K562 (cell line): ENCODE measurements at regions not wholly inside any gene's neighbourhood (a gene's known extent, or its start where the extent isn't known, plus 50 kb on each side); places are given as distances from the start of the nearest gene placed in this dataset.

Experiments used
- ATAC-seq: fragments of 200-7000 bp; cut with Tn5 transposase; 3 replicates; pipeline ENCODE4 v1.9.1; 2020; ENCODE audit warnings: moderate library complexity
- BruUV-seq: library from RNA; stranded (reverse); fragments of 400-500 nt; replicated peaks from 2 replicates; lab custom pipeline; 2021; lab: Mats Ljungman, UMichigan
- CTCF ChIA-PET: fragments of 300-600 bp; formaldehyde crosslinking; extraction: SDS; loops from one replicate; lab custom pipeline; 2021; ENCODE audit warnings: low intra/inter-chr PET ratio; lab: Yijun Ruan, JAX
- POLR2A ChIA-PET: fragments of 300-600, 350-650 bp; sonication (Branson Sonifier 250); formaldehyde crosslinking; extraction: SDS; loops from one replicate; lab custom pipeline; 2021; ENCODE audit warnings: antibody characterized with exemption, inconsistent platforms; lab: Yijun Ruan, JAX
- DNase-seq, 4 experiments: peaks; one replicate each; pipeline versions ENCODE4 v3.0.0 to v3.0.0-alpha.2; 2011 to 2018; ENCODE audit warnings: low spot score in 3 of 4, mixed read lengths in 3 of 4; ENCODE audit errors: extremely low read depth in 1 of 4
- FAIRE-seq: peaks from 2 replicates; lab custom pipeline; 2011; peaks lifted over from hg19 to GRCh38; lab: Jason Lieb, UNC
- H2AFZ ChIP-seq: 2 replicates; pipeline ENCODE4 v1.6.0; 2011; ENCODE audit warnings: low read depth, low read length, control low read depth, inconsistent platforms
- H3K27ac ChIP-seq: fragments of 200-600 bp; 3 replicates; pipeline ENCODE4 v1.8.0; 2011; ENCODE audit warnings: low read depth, mild to moderate bottlenecking, control low read depth, inconsistent platforms, low read length, moderate library complexity, mixed read lengths; ENCODE audit errors: extremely low read depth
- H3K27me3 ChIP-seq, 2 experiments: fragments of 300-600 bp in 1 of 2; 2 replicates in 1 of 2; 3 replicates in 1 of 2; pipeline versions ENCODE4 v1.6.0 to v1.8.0; 2011; ENCODE audit warnings: inconsistent platforms in 2 of 2, low read length in 2 of 2, mild to moderate bottlenecking in 1 of 2, mixed read lengths in 1 of 2, moderate library complexity in 1 of 2; ENCODE audit not compliant: control insufficient read depth in 2 of 2, insufficient read depth in 2 of 2
- H3K36me3 ChIP-seq: fragments of 300-600 bp; 3 replicates; pipeline ENCODE4 v1.8.0; 2011; ENCODE audit warnings: mild to moderate bottlenecking, low read length, inconsistent platforms; ENCODE audit not compliant: control insufficient read depth, insufficient read depth
- H3K4me1 ChIP-seq, 2 experiments: fragments of 200-600 bp in 1 of 2; replicated peaks in 1 of 2; 2 replicates in 1 of 2; 3 replicates in 1 of 2; pipeline versions ENCODE4 v1.5.1 to v1.8.0; 2011; ENCODE audit warnings: inconsistent platforms in 2 of 2, low read length in 2 of 2, mild to moderate bottlenecking in 1 of 2, mixed read lengths in 1 of 2, moderate library complexity in 1 of 2; ENCODE audit not compliant: control insufficient read depth in 2 of 2, insufficient read depth in 2 of 2
- H3K4me2 ChIP-seq: 2 replicates; pipeline ENCODE4 v1.6.1; 2011; ENCODE audit warnings: low read length, control low read depth, inconsistent platforms, mixed read lengths; ENCODE audit not compliant: insufficient read depth
- H3K4me3 ChIP-seq: fragments of 200-600 bp; sonication (generic), shearing (Covaris generic); 2 replicates; pipeline ENCODE4 v1.5.1; 2016; ENCODE audit warnings: control low read depth, inconsistent platforms
- H3K79me2 ChIP-seq: fragments of 200-600 bp; 3 replicates; pipeline ENCODE4 v1.8.0; 2011; ENCODE audit warnings: low read length, inconsistent platforms; ENCODE audit not compliant: control insufficient read depth, insufficient read depth
- H3K9ac ChIP-seq, 2 experiments: 2 replicates each; pipeline versions ENCODE4 v1.6.0 to v1.6.1; 2011; ENCODE audit warnings: low read depth in 2 of 2, low read length in 2 of 2, control low read depth in 1 of 2, inconsistent platforms in 1 of 2, mild to moderate bottlenecking in 1 of 2, mixed read lengths in 1 of 2; ENCODE audit not compliant: insufficient read depth in 1 of 2
- H3K9me1 ChIP-seq: one replicate; pipeline ENCODE4 v1.6.0; 2011; ENCODE audit warnings: inconsistent platforms, mild to moderate bottlenecking, low read length, moderate library complexity; ENCODE audit not compliant: control insufficient read depth, insufficient read depth
- H3K9me3 ChIP-seq: replicated peaks from 2 replicates; pipeline ENCODE4 v1.5.1; 2011; ENCODE audit warnings: low read depth, low read length, inconsistent platforms; ENCODE audit not compliant: control insufficient read depth, insufficient read depth
- H4K20me1 ChIP-seq: replicated peaks from 2 replicates; pipeline ENCODE4 v1.6.1; 2011; ENCODE audit warnings: low read length, inconsistent platforms, mixed read lengths; ENCODE audit not compliant: control insufficient read depth, insufficient read depth
- BACH1 ChIP-seq: fragments of 200-800 bp; sonication (Bioruptor generic); IDR thresholded peaks from 2 replicates; pipeline ENCODE4 v1.6.1; 2016; ENCODE audit warnings: missing genetic modification characterization, missing compliant biosample characterization
- BMI1 ChIP-seq: fragments of 150-350 bp; IDR thresholded peaks from 2 replicates; pipeline ENCODE4 v1.6.1; 2014; ENCODE audit warnings: low read length
- CREB5 ChIP-seq: fragments of 250-450 bp; sonication (Bioruptor Pico); IDR thresholded peaks from 2 replicates; pipeline ENCODE4 v1.5.0; 2020; ENCODE audit warnings: mild to moderate bottlenecking
- DEAF1 ChIP-seq: fragments of 450-650 bp; formaldehyde crosslinking; IDR thresholded peaks from 2 replicates; pipeline ENCODE4 v1.4.0; 2020; ENCODE audit warnings: mild to moderate bottlenecking, moderate library complexity
- ILK ChIP-seq: fragments of 450-650 bp; IDR thresholded peaks from 2 replicates; pipeline ENCODE4 v1.6.1; 2016; ENCODE audit warnings: missing genetic modification characterization, low read depth, mild to moderate bottlenecking, missing compliant biosample characterization, moderate library complexity, borderline replicate concordance
- MNT ChIP-seq, 2 experiments: fragments of 450-650 bp; conservative IDR thresholded peaks; 2 replicates each; pipeline ENCODE4 v1.6.1; 2017; ENCODE audit warnings: mild to moderate bottlenecking in 2 of 2, moderate library complexity in 2 of 2
- MXD1 ChIP-seq: fragments of 250-450 bp; sonication (Bioruptor Pico); IDR thresholded peaks from 2 replicates; pipeline ENCODE4 v1.8.0; 2021; ENCODE audit warnings: borderline replicate concordance, mild to moderate bottlenecking, moderate library complexity; ENCODE audit not compliant: poor library complexity, severe bottlenecking
- MYC ChIP-seq, 2 experiments: fragments of 250-450 bp in 1 of 2; sonication (Bioruptor Pico) in 1 of 2; IDR thresholded peaks; 2 replicates each; pipeline versions ENCODE4 v1.5.1 to v1.6.1; 2012 to 2021; ENCODE audit warnings: low read depth in 2 of 2, borderline replicate concordance in 1 of 2, improper control_type of control experiment in 1 of 2, low read length in 1 of 2, mild to moderate bottlenecking in 1 of 2, moderate library complexity in 1 of 2
- PML ChIP-seq: IDR thresholded peaks from 2 replicates; pipeline ENCODE4 v1.6.1; 2012; ENCODE audit warnings: low read length, inconsistent platforms
- RBM15 ChIP-seq: fragments of 200-400 bp; formaldehyde crosslinking; IDR thresholded peaks from 2 replicates; pipeline ENCODE4 v1.6.1; 2018; ENCODE audit warnings: mild to moderate bottlenecking, low read length, moderate library complexity; ENCODE audit not compliant: insufficient read depth
- RFX1 ChIP-seq: fragments of 450-650 bp; IDR thresholded peaks from 2 replicates; pipeline ENCODE4 v1.6.1; 2016; ENCODE audit warnings: mild to moderate bottlenecking, moderate library complexity
- SP2 ChIP-seq: IDR thresholded peaks from 2 replicates; pipeline ENCODE4 v1.6.1; 2011; ENCODE audit warnings: mild to moderate bottlenecking, low read depth, low read length, moderate library complexity; ENCODE audit not compliant: poor library complexity, severe bottlenecking; ENCODE audit errors: extremely low read depth
- ZBTB1 ChIP-seq: sonication (generic); formaldehyde crosslinking; IDR thresholded peaks from 2 replicates; pipeline ENCODE4 v1.8.1; 2023; ENCODE audit warnings: missing genetic modification reagents, low read depth, mild to moderate bottlenecking, borderline replicate concordance
- ZNF124 ChIP-seq: sonication (generic); formaldehyde crosslinking; IDR thresholded peaks from 2 replicates; pipeline ENCODE4 v1.8.1; 2022; ENCODE audit warnings: missing genetic modification reagents
- ZNF764 ChIP-seq: fragments of 250-450 bp; sonication (Bioruptor Pico); IDR thresholded peaks from 2 replicates; pipeline ENCODE4 v1.4.0; 2020; ENCODE audit warnings: low read depth, mild to moderate bottlenecking, moderate library complexity
- in situ Hi-C: fragments of 300-500 bp; cut with MboI; formaldehyde crosslinking; loops from 4 replicates; pipeline ENCODE4 v1.15.0; 2018; ENCODE audit warnings: inconsistent platforms, mixed read lengths
- intact Hi-C: fragments of 100-400 bp; cut with micrococcal nuclease; formaldehyde crosslinking; loops from 2 replicates; pipeline ENCODE4 v1.14.2; 2022

GRCh38 chr6:137316626-137317025 is 97.4 kb upstream of the IFNGR1 start:
- no peaks in the 10 kb centered on the region for H3K79me2 ChIP-seq
- peaks cover 4 to 9% of the 10 kb centered on the region in 2 experiments; a peak in 4 of 5 replicates for H3K27me3 ChIP-seq
- H3K9ac ChIP-seq, result no peak overlapping the region
- no peaks in the 10 kb centered on the region for H4K20me1 ChIP-seq
- FAIRE-seq, result no peak
- in situ Hi-C loops (loop anchor here (5.0 kb wide), 1 partner anchor 224 kb away; no protein-coding TSS in a partner anchor), intact Hi-C loops (no loop called here)
- H3K4me3 ChIP-seq, result no peak overlapping the region
- ATAC-seq, result no peak
- no peaks in the 10 kb centered on the region for H3K9me3 ChIP-seq
- CTCF ChIA-PET, result no interaction called here
- no peak for DNase-seq
- no peak overlapping the region for H2AFZ ChIP-seq
- POLR2A ChIA-PET, result no interaction called here
- H3K27ac ChIP-seq, result no peak overlapping the region
- BruUV-seq, result no TSS peak
- H3K4me1 ChIP-seq, result no peaks in the 10 kb centered on the region
- H3K36me3 ChIP-seq, result no peaks in the 10 kb centered on the region
- no peaks in the 10 kb centered on the region for H3K9me1 ChIP-seq
- H3K4me2 ChIP-seq, result no peak overlapping the region
- TF ChIP-seq BACH1 (no peak), ZNF124 (CRISPR knock-in tag) (no peak), PML (no peak), ZNF764 (no peak), SP2 (no peak), DEAF1 (CRISPR knock-in tag) (no peak), MXD1 (CRISPR knock-in tag) (no peak), ZBTB1 (CRISPR knock-in tag) (no peak), MYC (IDR thresholded peaks at IDR 0.05; ENCODE audit: low read depth, low read length) (no peak), MYC (CRISPR knock-in tag; IDR thresholded peaks at IDR 0.05; ENCODE audit: borderline replicate concordance, low read depth) (no peak), ILK (tag) (no peak), CREB5 (CRISPR knock-in tag) (no peak), BMI1 (no peak), MNT (conservative IDR thresholded peaks at IDR 0.05) (no peak), RFX1 (no peak), RBM15 (no peak)
